ENCODE measurements at regions not wholly inside any gene's neighbourhood (a gene's known extent, or its start where the extent isn't known, plus 50 kb on each side); places are given as distances from the start of the nearest gene placed in this dataset.

DNA sequence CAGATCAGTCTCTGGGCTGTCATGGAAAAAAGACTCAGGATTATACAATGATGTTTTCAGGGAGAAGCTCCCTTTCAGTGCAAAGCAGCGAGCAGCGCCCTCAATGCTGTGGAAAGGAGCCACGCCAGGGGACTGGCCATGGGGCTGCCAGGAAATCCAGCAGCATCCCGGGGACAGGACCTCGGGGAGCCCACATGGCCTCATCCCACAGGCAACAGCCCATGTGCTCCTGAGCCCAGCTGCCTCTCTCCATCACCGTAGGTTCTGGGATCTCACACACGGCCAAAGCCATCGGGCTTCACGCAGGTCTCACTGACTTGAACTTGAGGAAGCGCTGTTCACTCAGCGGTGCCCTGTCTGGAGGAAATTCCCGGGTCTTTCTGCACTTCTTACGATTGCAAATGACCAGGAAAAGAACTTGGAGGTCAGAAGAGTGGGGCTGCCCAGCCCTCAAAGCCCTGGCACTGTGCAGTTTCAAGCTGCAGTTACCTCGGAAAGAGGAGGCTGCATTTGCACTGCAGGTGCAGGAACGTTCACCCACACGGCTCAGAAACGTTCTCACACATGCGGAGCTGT, 125.9 kb upstream of the THBS2 start (continued):
- TF ChIP-seq CEBPB (IDR thresholded peaks at IDR 0.05; ENCODE audit: borderline replicate concordance in 1 of 2, low read depth in 2 of 2, low read length in 2 of 2) (no peak), CBX3 (IDR thresholded peaks at IDR 0.05; ENCODE audit: borderline replicate concordance, low read depth) (no peak), RB1 (IDR thresholded peaks at IDR 0.05; ENCODE audit: borderline replicate concordance) (no peak), IKZF2 (IDR thresholded peaks at IDR 0.05) (no peak), NFYB (IDR thresholded peaks at IDR 0.05; ENCODE audit: insufficient read depth, low read depth, low read length) (no peak)
- TF ChIP-seq, protein P1, sequence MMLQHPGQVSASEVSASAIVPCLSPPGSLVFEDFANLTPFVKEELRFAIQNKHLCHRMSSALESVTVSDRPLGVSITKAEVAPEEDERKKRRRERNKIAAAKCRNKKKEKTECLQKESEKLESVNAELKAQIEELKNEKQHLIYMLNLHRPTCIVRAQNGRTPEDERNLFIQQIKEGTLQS (IDR thresholded peaks at IDR 0.05; ENCODE audit: borderline replicate concordance, extremely low read depth, low read depth, low read length): no peak

DNA sequence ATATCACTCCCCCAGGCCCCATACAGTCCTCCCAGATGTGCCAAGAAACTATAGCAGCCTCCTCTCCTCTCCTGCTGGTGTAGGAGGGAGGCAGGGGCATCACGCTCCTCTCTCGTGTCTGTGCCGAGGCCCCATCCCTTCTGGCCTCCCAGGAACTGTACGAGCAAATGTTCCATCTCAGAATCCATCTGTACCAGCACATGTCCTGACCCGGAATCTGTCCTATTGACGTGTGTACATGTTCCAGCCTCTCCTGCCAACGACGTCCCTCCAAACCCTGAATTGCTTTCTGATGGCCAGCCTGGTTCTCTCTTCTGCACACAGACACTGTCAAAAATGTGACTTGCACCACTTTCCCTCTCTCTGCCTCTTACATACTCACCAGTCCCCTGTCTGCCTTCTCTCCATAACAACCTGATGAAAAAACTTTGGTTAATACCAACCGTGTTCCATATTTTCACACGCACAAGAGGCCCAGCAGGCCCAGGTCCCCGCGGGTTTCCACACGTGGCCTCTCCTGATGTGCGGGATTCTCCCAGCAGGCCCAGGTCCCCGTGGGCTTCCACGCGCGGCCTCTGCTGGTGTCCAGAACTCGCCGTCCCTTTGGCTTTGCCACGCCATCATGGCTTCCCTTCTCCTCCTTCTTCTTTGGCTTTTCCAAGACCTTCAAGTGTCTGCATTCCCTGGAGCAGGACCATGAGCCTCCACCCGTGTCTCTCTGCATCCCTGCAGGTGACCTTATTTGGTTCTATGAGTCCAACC, 125.2 kb upstream of the THBS2 start:
- Histone ChIP-seq H3K4me2 (ENCODE audit: control insufficient read depth, insufficient read depth) (no peak overlapping the region), H2AFZ (ENCODE audit: control insufficient read depth, low read depth, low read length) (no peak overlapping the region), H3K4me1 (ENCODE audit: control insufficient read depth, insufficient read depth, low read length) (no peaks in the 10 kb centered on the region), H3K27me3 (replicated peaks in 1 of 2; ENCODE audit: control insufficient read depth in 2 of 2, insufficient read depth in 2 of 2, low read length in 1 of 2) (no peaks in the 10 kb centered on the region), H3K36me3 (ENCODE audit: control insufficient read depth in 2 of 2, insufficient read depth in 2 of 2, low read length in 1 of 2) (no peaks in the 10 kb centered on the region), H4K20me1 (ENCODE audit: control insufficient read depth, insufficient read depth) (no peaks in the 10 kb centered on the region), H3K27ac (ENCODE audit: control insufficient read depth, insufficient read depth) (no peak overlapping the region), H3K4me3 (no peak overlapping the region), H3K9me3 (replicated peaks; ENCODE audit: control insufficient read depth, insufficient read depth, low read length) (no peaks in the 10 kb centered on the region; the same call in 2 of the 3 replicates), H3K9ac (ENCODE audit: control insufficient read depth, insufficient read depth, low read length) (no peak overlapping the region), H3K79me2 (ENCODE audit: control insufficient read depth, insufficient read depth, low read length) (no peaks in the 10 kb centered on the region)
- intact Hi-C loops (cut with micrococcal nuclease; ENCODE audit: unreplicated experiment): no loop called here
- WGBS (ENCODE audit: insufficient coverage, insufficient replicate concordance, low lambda C conversion rate, missing lambda C conversion rate): 47% methylated on average over 22 of the region's 22 CpGs
- ATAC-seq (no peak), FAIRE-seq (no peak), DNase-seq (ENCODE audit: low read depth, low spot score) (no peak)
- ChIA-PET POLR2A (no interaction called here), CTCF (no interaction called here), SMC1A (ENCODE audit: uncharacterized antibody, unreplicated experiment) (no interaction called here), RAD21 (ENCODE audit: unreplicated experiment) (no interaction called here)
- in situ Hi-C loops (cut with MboI): no loop called here
- BruUV-seq (replicated peaks): no TSS peak
- TF ChIP-seq MYB (IDR thresholded peaks at IDR 0.05; ENCODE audit: borderline replicate concordance, low read depth, low read length) (no peak), GATAD2B (conservative IDR thresholded peaks at IDR 0.05; ENCODE audit: low read depth) (no peak), WRNIP1 (IDR thresholded peaks at IDR 0.05; ENCODE audit: borderline replicate concordance, low read depth, low read length) (no peak), CEBPZ (IDR thresholded peaks at IDR 0.05; ENCODE audit: low read depth, low read length) (no peak), HDGF (IDR thresholded peaks at IDR 0.05) (no peak), NR2C2 (IDR thresholded peaks at IDR 0.05; ENCODE audit: borderline replicate concordance, control insufficient read depth, insufficient read length, low read depth) (no peak), PAX5 (IDR thresholded peaks at IDR 0.05; ENCODE audit: borderline replicate concordance, low read depth, low read length) (no peak), IRF4 (IDR thresholded peaks at IDR 0.05; ENCODE audit: low read depth, low read length) (no peak), NFXL1 (IDR thresholded peaks at IDR 0.05; ENCODE audit: borderline replicate concordance) (no peak), SIN3A (IDR thresholded peaks at IDR 0.05; ENCODE audit: low read depth, low read length) (no peak), PKNOX1 (IDR thresholded peaks at IDR 0.05) (no peak), RAD21 (IDR thresholded peaks at IDR 0.05; ENCODE audit: insufficient read depth, low read depth, low read length) (no peak)
